ENCODE measurements at regions not wholly inside any gene's neighbourhood (a gene's known extent, or its start where the extent isn't known, plus 50 kb on each side); places are given as distances from the start of the nearest gene placed in this dataset.

DNA sequence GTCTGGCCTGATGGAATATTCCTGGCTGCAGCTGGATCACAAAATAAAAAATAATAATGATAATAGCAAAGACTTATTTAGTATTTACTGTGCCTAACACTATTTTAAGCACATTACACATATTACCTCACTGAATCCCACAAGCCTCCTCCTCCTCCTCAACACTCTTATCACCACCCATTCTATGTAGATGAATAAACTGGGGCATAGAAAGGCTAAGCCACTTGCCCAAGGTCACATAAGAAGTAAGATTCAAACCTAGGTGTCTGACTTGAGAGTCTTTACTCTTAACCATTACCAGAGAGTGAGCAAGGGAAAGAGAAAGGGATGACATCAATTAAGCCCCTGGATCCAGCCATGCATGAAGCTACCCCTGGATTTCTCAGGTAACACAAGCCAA, 493.1 kb downstream of the SHQ1 start:
- DNase-seq: no peak

GRCh38 chr3:72354486-72354885, 493.8 kb downstream of the SHQ1 start:
- DNase-seq: no peak

DNA sequence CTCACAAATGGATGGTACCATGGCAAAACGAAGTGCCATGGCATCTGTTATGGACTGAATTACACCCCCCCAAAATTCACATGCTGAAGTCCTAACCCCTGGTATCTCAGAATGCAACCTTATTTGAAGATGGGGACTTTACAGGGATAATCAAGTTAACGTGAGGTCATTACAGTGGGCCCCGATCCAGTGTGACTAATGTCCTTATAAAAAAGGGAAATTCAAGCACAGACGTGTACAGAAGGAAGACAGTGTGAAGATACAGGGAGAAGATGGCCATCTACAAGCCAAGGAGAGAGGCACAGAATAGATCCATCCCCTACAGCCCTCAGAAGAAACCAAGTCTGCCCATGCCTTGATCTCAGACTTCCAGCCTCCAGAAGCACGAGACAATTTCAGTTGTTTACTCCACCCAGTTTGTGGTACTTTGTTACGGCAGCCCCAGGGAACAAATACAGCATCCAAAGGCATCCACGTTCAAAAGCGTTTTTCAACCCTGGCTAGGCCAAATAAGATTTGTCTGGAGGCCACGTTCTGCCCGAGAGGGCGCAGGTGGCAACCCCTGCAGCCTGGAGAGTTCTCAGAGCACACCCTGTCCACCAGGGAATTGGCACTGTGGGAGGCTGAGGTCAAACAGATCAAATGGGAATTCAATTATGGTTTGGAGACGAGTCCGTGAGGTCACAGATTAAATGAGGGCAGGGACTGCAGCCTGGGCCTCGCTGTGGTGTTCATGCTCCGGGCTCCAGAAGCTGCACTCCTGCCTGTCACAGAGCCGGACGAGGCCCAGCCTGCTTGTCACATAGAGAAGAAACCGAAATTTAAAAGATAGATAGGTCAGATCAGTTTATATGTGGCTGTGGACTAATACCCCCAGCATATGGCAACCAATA, 494.8 kb downstream of the SHQ1 start:
- no peak for DNase-seq

DNA sequence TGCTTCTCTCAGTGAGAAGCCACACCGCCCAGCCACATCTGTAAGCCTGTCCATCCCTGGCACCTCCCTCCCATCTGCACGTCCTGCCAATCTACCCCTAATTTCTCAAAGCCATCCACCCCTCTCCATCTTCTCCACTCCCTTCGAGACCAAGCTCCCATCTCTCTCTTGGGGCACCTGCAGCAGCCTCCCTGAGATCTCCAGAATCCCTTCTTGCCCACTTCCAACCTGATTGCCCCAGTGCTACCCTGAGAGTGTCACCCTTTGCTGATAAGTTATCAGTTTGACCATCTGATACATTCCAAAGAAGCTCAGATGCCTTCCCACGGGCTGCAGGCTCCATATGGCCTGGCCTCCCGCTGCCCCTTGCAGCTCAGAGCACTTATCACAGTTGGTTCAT, 496.1 kb downstream of the SHQ1 start:
- no peak for DNase-seq

DNA sequence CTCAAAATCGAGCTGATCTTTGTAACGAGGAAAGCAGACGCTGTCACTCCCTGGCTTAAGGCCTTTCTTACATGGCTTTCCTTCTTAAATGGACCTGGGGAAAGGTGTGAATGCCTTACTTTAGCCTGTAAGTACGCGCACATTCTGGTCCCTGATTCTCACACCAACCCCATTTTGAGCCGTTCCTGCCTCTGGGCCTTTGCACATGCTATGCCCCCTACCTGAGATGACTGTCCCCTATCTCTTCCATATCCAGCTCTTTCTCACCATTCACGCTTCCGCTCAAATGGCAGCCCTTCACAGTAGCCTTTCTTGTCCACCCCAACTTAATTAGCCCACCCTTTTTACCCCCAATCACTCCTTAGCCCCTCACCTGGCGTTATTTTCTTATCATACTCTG, 496.7 kb downstream of the SHQ1 start:
- DNase-seq: no peak

DNA sequence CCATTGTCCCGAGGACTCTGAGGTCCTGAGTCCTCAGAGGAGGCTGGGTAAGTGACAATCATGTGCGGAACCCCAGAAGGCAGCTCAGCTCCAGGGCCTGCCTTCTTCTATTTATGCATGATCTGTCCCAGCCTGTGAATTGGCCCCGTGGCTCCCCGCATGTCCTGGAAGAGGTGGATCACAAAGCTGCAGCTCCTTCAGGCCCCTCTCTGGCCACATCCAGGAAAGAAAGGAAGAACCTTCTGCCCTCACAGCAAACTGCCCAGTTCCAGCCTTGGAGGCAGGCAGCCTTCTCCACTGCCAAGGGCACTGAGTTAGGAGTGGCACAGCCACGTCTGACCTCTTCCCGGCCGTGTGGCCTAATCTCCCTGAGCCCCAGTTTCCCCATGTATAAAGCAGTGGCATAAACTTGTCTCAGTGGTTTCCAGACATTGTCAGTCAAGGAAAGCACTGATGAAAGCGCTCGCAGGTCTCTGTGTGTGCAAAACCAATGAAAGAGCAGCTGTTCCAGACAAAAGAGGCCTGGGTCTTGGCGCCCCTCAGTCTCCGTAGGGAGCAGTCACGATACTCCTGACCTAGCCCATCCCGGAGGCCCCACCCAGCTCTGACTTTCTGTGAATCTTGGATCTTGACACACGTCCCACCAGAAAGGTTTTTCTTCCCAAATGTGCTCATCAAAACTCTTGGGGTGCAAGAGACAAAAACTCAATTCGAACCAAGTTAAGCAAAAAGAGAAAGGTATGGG, 497.3 kb downstream of the SHQ1 start:
- no peak for DNase-seq

GRCh38 chr3:72348357-72348756, 499.9 kb downstream of the SHQ1 start:
- DNase-seq: no peak

DNA sequence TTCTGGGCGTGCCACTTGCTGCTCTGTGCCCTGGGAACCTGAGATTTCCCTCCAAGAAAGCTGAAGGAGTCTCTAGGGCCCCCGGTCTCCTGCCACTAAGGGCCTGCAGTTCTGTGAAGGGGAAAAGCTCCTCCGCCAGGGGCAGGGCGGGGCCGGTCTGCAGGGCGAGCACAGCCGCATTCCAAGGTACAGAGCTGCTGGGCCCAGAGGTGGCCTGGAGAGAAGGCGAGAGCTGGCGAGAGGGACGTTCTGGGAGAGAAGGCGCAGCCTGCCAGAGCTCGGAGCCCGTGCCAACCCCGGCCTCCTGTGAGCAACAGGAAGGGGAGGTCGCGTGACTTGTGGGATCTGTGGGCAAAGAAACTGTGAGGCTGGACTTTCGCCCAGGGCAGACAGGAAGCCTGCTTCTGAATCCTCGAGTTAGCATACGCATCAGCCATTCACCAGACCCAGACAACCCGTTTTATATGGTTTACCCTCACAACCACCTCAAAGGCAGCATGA, 500.4 kb downstream of the SHQ1 start:
- no peak for DNase-seq

- peak; percentile 19 for DNase-seq
Observed at GRCh38 chr3:72346526-72346926, 501.7 kb downstream of the SHQ1 start.

GRCh38 chr3:72345980-72346379, 502.3 kb downstream of the SHQ1 start:
- no peak for DNase-seq

DNA sequence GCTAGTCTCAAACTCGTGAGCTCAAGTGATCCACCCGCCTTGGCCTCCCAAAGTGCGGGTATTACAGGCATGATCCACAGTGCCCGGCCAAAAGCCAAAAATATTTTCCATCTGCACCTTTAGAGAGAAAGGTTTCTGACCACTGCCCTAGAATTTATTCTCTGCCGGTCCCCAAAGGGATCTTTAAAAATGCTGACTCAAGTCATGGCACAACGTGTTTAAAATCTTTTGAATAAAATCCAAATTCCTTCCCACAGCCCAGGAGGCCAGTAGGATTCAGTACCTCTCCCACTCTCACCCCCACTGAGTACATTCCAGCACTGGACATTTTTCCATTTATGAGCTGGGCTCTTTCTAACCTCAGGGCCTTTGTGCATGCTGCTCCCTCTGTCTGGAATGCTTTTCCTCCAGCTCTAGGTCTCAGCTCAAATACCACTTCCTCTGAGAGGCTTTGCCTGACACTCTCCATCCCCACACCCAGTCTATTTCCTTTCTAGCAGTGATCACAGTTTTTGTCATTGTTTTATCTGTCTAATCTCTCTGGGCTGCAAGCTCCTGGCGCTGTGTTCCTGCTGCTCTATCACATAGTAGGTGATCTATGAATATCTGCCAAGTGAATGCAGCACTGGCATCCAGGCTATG, 502.9 kb downstream of the SHQ1 start:
- DNase-seq: no peak

DNA sequence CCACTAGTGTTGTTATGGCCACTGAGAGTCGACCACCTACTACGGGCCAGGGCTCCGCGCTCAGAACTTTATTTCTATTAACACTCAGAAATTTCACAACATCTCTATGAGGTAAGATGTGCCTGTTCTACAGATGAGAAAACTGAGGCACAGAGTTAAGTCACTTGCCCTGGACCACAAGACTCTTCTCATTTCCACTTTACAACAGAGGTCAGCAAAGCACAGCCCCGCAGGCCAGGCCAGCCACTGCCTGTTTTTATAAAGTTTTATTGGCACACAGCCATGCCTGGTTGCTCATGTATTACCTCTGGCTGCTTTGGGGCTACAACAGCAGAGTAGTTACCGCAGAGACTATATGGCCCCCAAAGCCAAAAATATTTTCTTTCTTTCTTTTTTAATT, 503.6 kb downstream of the SHQ1 start:
- DNase-seq: no peak

DNA sequence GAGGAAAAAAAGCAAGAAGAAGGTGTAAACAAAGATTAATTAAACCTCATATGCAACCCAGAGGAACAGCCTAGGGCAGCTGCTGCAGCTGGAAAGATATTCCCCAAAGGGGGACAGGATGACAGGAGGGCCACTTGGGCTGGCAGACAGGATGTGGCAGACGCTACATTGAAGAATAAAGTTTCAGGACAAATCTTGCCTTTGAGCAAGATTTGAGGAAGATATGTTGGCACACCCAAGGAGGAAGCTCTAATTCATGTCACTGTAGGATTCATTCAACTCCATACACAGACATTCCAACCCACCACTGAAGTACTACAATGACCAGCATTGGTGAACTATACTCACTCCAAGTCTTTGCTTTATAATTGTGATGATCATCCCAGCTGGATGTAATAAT, 504.0 kb downstream of the SHQ1 start:
- DNase-seq: no peak

- DNase-seq: peak; percentile 61
Observed at GRCh38 chr3:72343078-72343477, 505.2 kb downstream of the SHQ1 start.

DNA sequence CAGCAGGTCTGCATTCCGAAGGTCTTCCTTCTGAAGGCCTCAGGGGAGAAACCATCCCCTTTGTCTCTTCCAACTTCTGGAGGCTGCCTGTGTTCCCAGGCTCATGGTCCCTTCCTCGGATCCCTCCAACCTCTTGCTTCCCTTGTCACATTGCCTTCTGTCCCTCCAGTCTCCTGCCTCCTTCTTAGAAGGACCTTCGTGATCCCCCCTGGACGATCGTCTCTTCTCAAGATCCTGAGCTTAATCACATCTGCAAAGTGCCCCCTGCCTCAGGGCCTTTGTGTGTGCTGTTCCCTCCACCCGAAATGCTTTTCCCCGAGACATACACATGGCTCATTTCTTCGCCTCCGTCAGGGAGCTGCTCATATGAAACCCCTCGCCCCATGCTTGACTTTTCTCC, 505.8 kb downstream of the SHQ1 start:
- DNase-seq: no peak

DNA sequence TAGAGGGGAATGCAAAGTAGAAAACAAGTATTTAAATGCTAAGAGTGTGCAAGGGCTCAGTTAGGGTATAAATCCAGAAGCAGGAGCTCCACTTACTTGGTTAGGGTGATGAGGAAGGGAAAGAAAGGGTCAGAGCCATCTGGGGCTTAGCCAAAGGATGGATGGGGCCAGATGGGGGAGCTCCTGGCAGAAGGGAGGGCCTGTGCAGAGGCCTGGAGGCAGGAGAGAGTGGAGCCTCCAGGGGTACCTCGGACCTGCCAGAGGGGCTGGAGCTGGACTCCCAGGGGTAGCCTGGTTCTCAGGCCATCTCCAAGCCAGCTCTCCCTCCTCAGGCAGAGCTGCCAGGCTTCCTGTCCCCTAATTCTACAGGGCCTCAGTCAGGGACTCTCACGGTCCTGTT, 506.3 kb downstream of the SHQ1 start:
- DNase-seq: no peak

- no peak for DNase-seq
Observed at GRCh38 chr3:72341380-72341770, 506.9 kb downstream of the SHQ1 start.

DNA sequence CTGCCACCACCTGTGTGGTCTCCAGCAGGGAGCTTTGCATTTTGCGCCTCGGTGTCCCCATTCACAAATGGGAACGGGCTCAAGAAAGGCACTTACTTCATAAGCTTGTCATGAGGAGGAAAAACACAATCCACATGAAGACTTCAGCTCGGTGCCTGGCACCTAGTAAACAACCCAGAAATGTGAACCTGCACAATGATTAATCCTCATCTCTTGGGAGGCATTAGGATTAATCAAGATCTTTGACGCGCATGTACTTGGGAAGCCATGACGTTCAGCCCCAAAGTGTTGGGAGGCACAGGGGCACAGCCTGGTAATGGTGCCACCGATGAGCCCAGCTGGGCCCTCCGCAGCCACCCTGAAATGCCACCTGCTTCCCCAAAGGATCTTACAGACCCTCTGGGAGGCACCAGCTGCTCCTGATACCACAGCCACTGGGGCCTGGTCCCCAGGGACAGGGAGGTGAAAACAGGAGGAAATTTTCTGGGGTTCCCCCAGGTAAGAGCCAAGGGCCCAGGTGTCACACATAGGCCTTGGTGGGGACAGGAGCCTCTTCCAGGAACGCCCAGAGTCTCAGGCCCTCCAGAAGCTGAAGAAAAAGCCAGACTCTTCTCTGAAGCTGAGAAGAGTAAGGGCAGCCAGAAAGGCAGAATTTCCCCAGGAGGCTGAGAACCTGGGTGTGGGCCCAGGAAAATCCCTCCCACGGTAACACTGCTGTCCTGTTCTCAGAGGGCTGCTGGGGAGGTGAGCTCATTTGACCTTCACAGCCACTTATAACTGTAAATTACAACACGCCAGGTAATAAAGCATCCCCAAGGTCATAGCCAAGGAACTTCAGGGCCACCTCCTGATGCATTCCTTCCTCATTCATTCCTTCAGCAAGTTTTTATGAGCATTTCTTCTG, 507.5 kb downstream of the SHQ1 start:
- no peak for DNase-seq

GRCh38 chr3:72340056-72340455, 508.2 kb downstream of the SHQ1 start:
- DNase-seq: no peak

DNA sequence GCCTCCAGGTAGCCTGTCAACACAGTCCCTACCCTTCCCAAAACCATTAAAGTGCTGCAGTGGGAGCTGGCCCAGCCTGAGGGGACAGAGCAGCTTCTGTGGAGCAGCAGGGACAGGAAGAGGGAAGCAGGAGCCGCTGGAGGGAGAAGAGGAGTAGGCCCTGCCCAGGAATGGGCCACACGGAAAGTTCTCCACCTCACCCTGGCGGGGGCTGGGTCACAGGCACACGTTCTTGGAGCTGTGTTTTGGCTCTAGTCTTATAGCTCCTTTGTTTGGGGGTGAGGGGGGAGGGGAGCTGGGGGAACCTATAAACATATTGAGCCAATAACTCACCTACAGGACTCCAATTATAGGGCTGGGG, 508.6 kb downstream of the SHQ1 start:
- DNase-seq: no peak

DNA sequence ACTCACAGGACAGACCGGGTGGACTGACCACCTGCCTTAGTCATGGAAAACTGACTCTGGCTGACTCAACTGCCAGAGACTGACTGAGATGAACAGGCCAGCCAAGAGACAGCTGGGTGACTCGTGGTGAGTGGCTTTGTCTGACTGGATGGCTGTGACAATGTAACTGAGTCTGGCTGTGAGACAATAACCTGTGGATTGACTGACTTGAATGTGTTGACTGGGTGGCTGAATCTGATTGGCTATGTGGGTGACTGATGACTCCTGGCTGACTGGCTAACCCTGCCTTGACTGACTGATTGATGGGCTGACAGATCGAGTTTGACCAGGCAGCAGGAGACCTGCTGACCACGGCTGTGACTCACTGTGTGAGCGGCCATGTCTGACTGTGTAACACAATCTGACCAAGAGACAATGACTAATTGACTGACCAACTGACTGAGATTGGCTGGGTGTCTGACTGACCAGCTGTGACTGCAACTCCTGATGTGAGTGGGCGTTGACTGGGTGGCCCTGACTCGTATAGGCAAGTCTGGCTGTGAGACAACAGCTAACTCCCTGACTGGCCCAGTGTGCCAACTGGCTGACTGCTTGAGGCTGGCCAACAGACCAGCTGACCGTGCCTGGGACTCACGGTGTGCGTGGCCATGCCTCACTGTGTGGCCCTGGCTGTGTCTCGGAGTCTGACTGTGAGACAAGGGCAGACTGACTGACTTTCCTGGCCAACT, 509.1 kb downstream of the SHQ1 start:
- peak; percentile 94 for DNase-seq

Data from kidney glomerular epithelial cell (primary cell).